Gastroesophageal sphincter (tissue), 4 donors: ENCODE measurements at regions not wholly inside any gene's neighbourhood (a gene's known extent, or its start where the extent isn't known, plus 50 kb on each side); places are given as distances from the start of the nearest gene placed in this dataset.

ENCODE experiments used
- ATAC-seq: fragments of 150-250 bp; one replicate; pipeline ENCODE4 v1.9.1; 2016; ENCODE audit warnings: mild to moderate bottlenecking, moderate library complexity
- H3K27ac ChIP-seq, 4 donors: fragments of 200-600 bp; sonication (generic) in 3 of 4; 1 replicate in 3 of 4; 2 replicates in 1 of 4; pipeline ENCODE4 v1.5.1; 2016 to 2019
- H3K27me3 ChIP-seq: fragments of 200-600 bp; sonication (generic); one replicate; pipeline ENCODE4 v1.5.1; 2019
- H3K36me3 ChIP-seq, 2 donors: fragments of 200-600 bp; sonication (generic); one replicate each; pipeline ENCODE4 v1.5.1; 2019; ENCODE audit warnings: control low read depth in 1 of 2
- H3K4me1 ChIP-seq, 3 donors: fragments of 200-600 bp; sonication (generic); 1 replicate in 2 of 3; 2 replicates in 1 of 3; pipeline ENCODE4 v1.5.1; 2016 to 2019; ENCODE audit warnings: control low read depth in 2 of 3
- H3K4me3 ChIP-seq, 2 donors: fragments of 200-600 bp; sonication (generic); one replicate each; pipeline ENCODE4 v1.5.1; 2019; ENCODE audit warnings: mild to moderate bottlenecking in 1 of 2, moderate library complexity in 1 of 2
- H3K9me3 ChIP-seq, 3 donors: fragments of 200-600 bp; sonication (generic); one replicate each; pipeline ENCODE4 v1.5.1; 2017 to 2019; ENCODE audit warnings: control low read depth in 2 of 3
- CTCF ChIP-seq, 4 experiments: fragments of 200-600 bp in 2 of 4; fragments of 450-650 bp in 2 of 4; sonication (generic) in 1 of 4; IDR thresholded peaks; one replicate each; pipeline ENCODE4 v1.5.1; 2017 to 2019; ENCODE audit warnings: antibody characterized with exemption in 4 of 4, mild to moderate bottlenecking in 2 of 4, moderate library complexity in 2 of 4
- EP300 ChIP-seq: sonication (generic); formaldehyde crosslinking; IDR thresholded peaks from one replicate; pipeline ENCODE4 v1.6.1; 2017; ENCODE audit warnings: antibody characterized with exemption, mild to moderate bottlenecking
- POLR2A ChIP-seq, 2 donors: fragments of 450-650 bp; IDR thresholded peaks; one replicate each; pipeline ENCODE4 v1.6.1; 2017; ENCODE audit warnings: antibody characterized with exemption in 2 of 2, mild to moderate bottlenecking in 2 of 2, moderate library complexity in 1 of 2
- POLR2AphosphoS5 ChIP-seq: sonication (generic); formaldehyde crosslinking; IDR thresholded peaks from one replicate; pipeline ENCODE4 v1.6.1; 2017; ENCODE audit warnings: antibody characterized with exemption
- WGBS, 2 donors: methylation state at CpG; one replicate each; pipeline ENCODE4 v1.1.5; 2018; ENCODE audit warnings: low coverage in 1 of 2; 5-methylcytosine and 5-hydroxymethylcytosine counted together

GRCh38 chr5:67699560-67699959, 503.0 kb upstream of the CD180 start:
- ATAC-seq, result no peak

GRCh38 chr5:67696446-67696845, 499.8 kb upstream of the CD180 start:
- TF ChIP-seq POLR2A (IDR thresholded peaks at IDR 0.05) (no peak), POLR2AphosphoS5 (no peak), CTCF (IDR thresholded peaks at IDR 0.05) (no peak), EP300 (no peak)
- no peaks in the 10 kb centered on the region for H3K27me3 ChIP-seq
- H3K27ac ChIP-seq, result peak overlapping the region in 1 of 4 donors; percentile 85
- H3K36me3 ChIP-seq, result no peaks in the 10 kb centered on the region
- H3K9me3 ChIP-seq, result peaks cover 0 to under 1% (median 0%) of the 10 kb centered on the region in 3 donors
- H3K4me3 ChIP-seq, result no peak overlapping the region
- 86 to 100% methylated on average over 1 of the region's 1 CpG for WGBS, 2 donors
- peaks cover 11 to 35% (median 24%) of the 10 kb centered on the region in 3 donors for H3K4me1 ChIP-seq
- ATAC-seq, result no peak

More at GRCh38 chr5:67699560-67699959, 503.0 kb upstream of the CD180 start:
- Histone ChIP-seq H3K9me3 (peaks cover 0 to 29% (median 0%) of the 10 kb centered on the region in 3 donors), H3K36me3 (no peaks in the 10 kb centered on the region), H3K4me1 (peaks cover 11 to 12% (median 11%) of the 10 kb centered on the region in 3 donors), H3K27me3 (no peaks in the 10 kb centered on the region), H3K4me3 (no peak overlapping the region), H3K27ac (no peak overlapping the region)
- no peak for TF ChIP-seq POLR2AphosphoS5
- no peak for TF ChIP-seq CTCF (IDR thresholded peaks at IDR 0.05)
- no peak for TF ChIP-seq EP300
- no peak for TF ChIP-seq POLR2A (IDR thresholded peaks at IDR 0.05)

GRCh38 chr5:67695369-67695768, 498.8 kb upstream of the CD180 start:
- peak overlapping the region; percentile 85 to 96 (median 87) for H3K27ac ChIP-seq
- 85 to 100% methylated on average over 1 of the region's 1 CpG for WGBS, 2 donors

GRCh38 chr5:67694810-67695191, 498.2 kb upstream of the CD180 start:
- no peak for TF ChIP-seq POLR2A (IDR thresholded peaks at IDR 0.05)
- TF ChIP-seq CTCF (IDR thresholded peaks at IDR 0.05), result no peak
- TF ChIP-seq POLR2AphosphoS5, result no peak
- TF ChIP-seq EP300, result no peak
- H3K27me3 ChIP-seq, result no peaks in the 10 kb centered on the region
- 64 to 87% methylated on average over 3 of the region's 3 CpGs for WGBS, 2 donors
- no peak overlapping the region for H3K4me3 ChIP-seq
- H3K4me1 ChIP-seq, result peaks cover 11 to 35% (median 24%) of the 10 kb centered on the region in 3 donors
- H3K9me3 ChIP-seq, result no peaks in the 10 kb centered on the region
- no peaks in the 10 kb centered on the region for H3K36me3 ChIP-seq
- H3K27ac ChIP-seq, result peak overlapping the region; percentile 85 to 96 (median 87)
- no peak for ATAC-seq

More at GRCh38 chr5:67695369-67695768, 498.8 kb upstream of the CD180 start:
- no peak for ATAC-seq
- Histone ChIP-seq H3K27me3 (no peaks in the 10 kb centered on the region), H3K36me3 (no peaks in the 10 kb centered on the region), H3K4me1 (peaks cover 11 to 35% (median 24%) of the 10 kb centered on the region in 3 donors), H3K9me3 (no peaks in the 10 kb centered on the region), H3K4me3 (no peak overlapping the region)
- TF ChIP-seq POLR2AphosphoS5 (no peak), CTCF (IDR thresholded peaks at IDR 0.05) (no peak), POLR2A (IDR thresholded peaks at IDR 0.05) (no peak)

- WGBS, 2 donors, result 9 to 16% methylated on average over 3 to 5 of the region's 6 CpGs
These were observed 497.6 kb upstream of the CD180 start for GRCh38 chr5:67693956-67694809.

More at GRCh38 chr5:67693956-67694809, 497.6 kb upstream of the CD180 start:
- Histone ChIP-seq H3K27me3 (no peaks in the 10 kb centered on the region), H3K27ac (peak overlapping the region; percentile 85 to 100 (median 87)), H3K4me1 (peaks cover 11 to 35% (median 24%) of the 10 kb centered on the region in 3 donors), H3K36me3 (no peaks in the 10 kb centered on the region), H3K4me3 (no peak overlapping the region), H3K9me3 (no peaks in the 10 kb centered on the region)
- TF ChIP-seq POLR2A (IDR thresholded peaks at IDR 0.05) (no peak), POLR2AphosphoS5 (peak; percentile 96), EP300 (peak; percentile 95), CTCF (IDR thresholded peaks at IDR 0.05) (no peak)
- ATAC-seq, result peak; percentile 97
